Right lobe of liver (tissue), 6 donors: ENCODE measurements at regions not wholly inside any gene's neighbourhood (a gene's known extent, or its start where the extent isn't known, plus 50 kb on each side); places are given as distances from the start of the nearest gene placed in this dataset.
A peak's percentile ranks its signal among the peaks of the same experiment; 100 is the strongest.

Experiments used
- ATAC-seq, 4 donors: fragments of 200-7000 bp; cut with Tn5 transposase; one replicate each; pipeline ENCODE4 v1.9.1; 2020; ENCODE audit warnings: mild to moderate bottlenecking in 4 of 4, moderate library complexity in 4 of 4
- DNase-seq, 3 donors: peaks; one replicate each; pipeline ENCODE4 v3.0.0-alpha.2; 2020
- H3K27ac ChIP-seq, 3 donors: fragments of 200-600 bp; one replicate each; pipeline ENCODE4 v1.8.0; 2022
- H3K27me3 ChIP-seq, 2 donors: fragments of 200-600 bp; one replicate each; pipeline ENCODE4 v1.8.0; 2022
- H3K36me3 ChIP-seq, 4 donors: fragments of 200-600 bp; sonication (generic) in 1 of 4; one replicate each; pipeline versions ENCODE4 v1.5.1 to v1.8.0; 2017 to 2022; ENCODE audit warnings: control low read depth in 1 of 4
- H3K4me1 ChIP-seq, 4 donors: fragments of 200-600 bp; sonication (generic) in 1 of 4; one replicate each; pipeline versions ENCODE4 v1.5.1 to v1.8.0; 2017 to 2022; ENCODE audit warnings: control low read depth in 1 of 4
- H3K4me3 ChIP-seq, 3 donors: fragments of 200-600 bp; one replicate each; pipeline ENCODE4 v1.8.0; 2022
- H3K9me3 ChIP-seq, 4 donors: fragments of 200-600 bp; sonication (generic) in 1 of 4; one replicate each; pipeline versions ENCODE4 v1.5.1 to v1.8.0; 2017 to 2022; ENCODE audit warnings: control low read depth in 1 of 4
- POLR2A ChIP-seq: fragments of 450-650 bp; IDR thresholded peaks from one replicate; pipeline ENCODE4 v1.6.1; 2017; ENCODE audit warnings: antibody characterized with exemption, mild to moderate bottlenecking
- WGBS: methylation state at CpG from one replicate; pipeline ENCODE4 v1.1.6; 2018; ENCODE audit warnings: low coverage, low lambda C conversion rate; ENCODE audit not compliant: insufficient coverage; ENCODE audit errors: missing lambda C conversion rate; 5-methylcytosine and 5-hydroxymethylcytosine counted together
- intact Hi-C, 2 donors: fragments of 100-400 bp; cut with DNase I; formaldehyde crosslinking; loops; one replicate each; pipeline versions ENCODE4 v1.11.2 to v1.14.1; 2022
- TF ChIP-seq, protein P1 (sequence below), 4 donors: fragments of 200-600 bp in 3 of 4; fragments of 450-650 bp in 1 of 4; IDR thresholded peaks; one replicate each; pipeline versions ENCODE4 v1.5.1 to v1.8.0; 2016 to 2022; ENCODE audit warnings: antibody characterized with exemption in 4 of 4, mild to moderate bottlenecking in 2 of 4
- donor health status: DM: no; HTN: yes; CAD: no.
- donor health status: DM: no; HTN: no; CAD: no.
- donor health status: DM: no; HTN: no; CAD: no.
- donor health status: DM: no; HTN: yes; CAD: no.
- donor health status: DM: no; HTN: yes; CAD: no.

DNA sequence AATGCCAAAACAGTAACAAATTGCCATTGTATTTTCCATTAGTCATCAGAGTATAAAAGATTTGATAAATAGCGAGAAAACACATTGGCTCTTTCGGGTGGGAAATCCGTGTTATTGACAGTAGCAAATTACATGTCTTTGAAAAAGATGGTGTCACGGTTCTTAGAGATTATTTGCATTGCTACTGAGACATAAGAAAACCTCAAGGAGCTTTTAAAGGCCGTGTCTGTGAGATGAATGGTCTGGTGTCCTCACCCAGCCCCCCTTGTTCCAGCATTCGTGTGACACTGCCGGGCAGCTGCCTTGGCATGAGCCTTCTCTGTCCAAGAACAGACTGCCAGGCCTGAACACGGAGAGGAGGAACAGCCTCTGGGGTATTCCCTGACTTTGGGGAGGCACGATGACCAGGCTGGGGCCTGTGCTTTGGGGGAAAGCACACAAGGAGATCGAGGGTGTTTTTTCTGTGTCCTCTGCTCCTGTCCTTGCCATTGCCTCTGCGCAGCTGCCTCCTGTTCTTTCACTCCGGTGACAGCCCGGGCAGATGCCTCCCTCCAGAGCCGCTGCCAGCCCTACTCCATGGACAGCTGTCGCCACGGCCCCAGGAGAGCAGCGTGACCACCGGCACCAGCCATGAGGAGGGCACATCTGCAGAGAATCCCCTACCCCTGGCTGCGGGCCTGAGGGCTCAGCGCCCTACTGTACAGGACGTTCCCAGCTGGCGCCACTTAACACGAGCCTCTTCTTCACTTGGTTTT lies 167.7 kb upstream of the CDYL start:
- intact Hi-C loops = no loop called here
- no peaks in the 10 kb centered on the region for H3K36me3 ChIP-seq

DNA sequence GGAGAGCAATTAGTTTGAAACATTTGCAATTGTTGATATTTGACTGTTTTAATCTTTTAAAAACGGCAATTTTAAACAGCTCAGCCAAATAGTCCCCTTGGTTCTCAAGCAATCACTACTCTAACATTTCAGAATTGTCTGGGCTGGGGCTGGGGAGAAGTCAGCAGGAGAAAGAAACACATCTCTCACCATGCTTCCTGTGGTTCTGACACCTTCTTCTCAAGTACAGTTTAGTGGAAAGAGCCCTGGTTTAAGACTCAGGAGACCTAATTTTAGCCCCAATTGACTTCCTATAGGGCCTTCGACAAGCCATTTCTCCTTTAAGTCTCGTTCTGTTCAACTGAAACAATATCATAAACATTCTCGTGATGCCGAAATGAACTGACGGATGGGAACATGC lies 168.4 kb upstream of the CDYL start:
- Histone ChIP-seq H3K36me3 (no peaks in the 10 kb centered on the region), H3K27ac (no peak overlapping the region), H3K4me1 (no peaks in the 10 kb centered on the region), H3K4me3 (no peak overlapping the region), H3K27me3 (no peaks in the 10 kb centered on the region), H3K9me3 (no peaks in the 10 kb centered on the region)
- no peak for TF ChIP-seq POLR2A
- TF ChIP-seq, protein P1, sequence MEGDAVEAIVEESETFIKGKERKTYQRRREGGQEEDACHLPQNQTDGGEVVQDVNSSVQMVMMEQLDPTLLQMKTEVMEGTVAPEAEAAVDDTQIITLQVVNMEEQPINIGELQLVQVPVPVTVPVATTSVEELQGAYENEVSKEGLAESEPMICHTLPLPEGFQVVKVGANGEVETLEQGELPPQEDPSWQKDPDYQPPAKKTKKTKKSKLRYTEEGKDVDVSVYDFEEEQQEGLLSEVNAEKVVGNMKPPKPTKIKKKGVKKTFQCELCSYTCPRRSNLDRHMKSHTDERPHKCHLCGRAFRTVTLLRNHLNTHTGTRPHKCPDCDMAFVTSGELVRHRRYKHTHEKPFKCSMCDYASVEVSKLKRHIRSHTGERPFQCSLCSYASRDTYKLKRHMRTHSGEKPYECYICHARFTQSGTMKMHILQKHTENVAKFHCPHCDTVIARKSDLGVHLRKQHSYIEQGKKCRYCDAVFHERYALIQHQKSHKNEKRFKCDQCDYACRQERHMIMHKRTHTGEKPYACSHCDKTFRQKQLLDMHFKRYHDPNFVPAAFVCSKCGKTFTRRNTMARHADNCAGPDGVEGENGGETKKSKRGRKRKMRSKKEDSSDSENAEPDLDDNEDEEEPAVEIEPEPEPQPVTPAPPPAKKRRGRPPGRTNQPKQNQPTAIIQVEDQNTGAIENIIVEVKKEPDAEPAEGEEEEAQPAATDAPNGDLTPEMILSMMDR (IDR thresholded peaks at IDR 0.05) = no peak
- intact Hi-C loops = no loop called here
- ATAC-seq (peak in 2 of 4 donors; percentile 33 to 36), DNase-seq (no peak)
- WGBS = 47% methylated on average over 6 of the region's 6 CpGs

More for the DNA sequence above, 167.7 kb upstream of the CDYL start:
- ATAC-seq = no peak
- Histone ChIP-seq H3K4me1 (no peaks in the 10 kb centered on the region), H3K9me3 (no peaks in the 10 kb centered on the region), H3K27ac (no peak overlapping the region), H3K4me3 (no peak overlapping the region), H3K27me3 (no peaks in the 10 kb centered on the region)
- TF ChIP-seq POLR2A = no peak
- TF ChIP-seq, protein P1 (IDR thresholded peaks at IDR 0.05) = no peak
- 61% methylated on average over 10 of the region's 23 CpGs for WGBS
- DNase-seq = no peak

DNA sequence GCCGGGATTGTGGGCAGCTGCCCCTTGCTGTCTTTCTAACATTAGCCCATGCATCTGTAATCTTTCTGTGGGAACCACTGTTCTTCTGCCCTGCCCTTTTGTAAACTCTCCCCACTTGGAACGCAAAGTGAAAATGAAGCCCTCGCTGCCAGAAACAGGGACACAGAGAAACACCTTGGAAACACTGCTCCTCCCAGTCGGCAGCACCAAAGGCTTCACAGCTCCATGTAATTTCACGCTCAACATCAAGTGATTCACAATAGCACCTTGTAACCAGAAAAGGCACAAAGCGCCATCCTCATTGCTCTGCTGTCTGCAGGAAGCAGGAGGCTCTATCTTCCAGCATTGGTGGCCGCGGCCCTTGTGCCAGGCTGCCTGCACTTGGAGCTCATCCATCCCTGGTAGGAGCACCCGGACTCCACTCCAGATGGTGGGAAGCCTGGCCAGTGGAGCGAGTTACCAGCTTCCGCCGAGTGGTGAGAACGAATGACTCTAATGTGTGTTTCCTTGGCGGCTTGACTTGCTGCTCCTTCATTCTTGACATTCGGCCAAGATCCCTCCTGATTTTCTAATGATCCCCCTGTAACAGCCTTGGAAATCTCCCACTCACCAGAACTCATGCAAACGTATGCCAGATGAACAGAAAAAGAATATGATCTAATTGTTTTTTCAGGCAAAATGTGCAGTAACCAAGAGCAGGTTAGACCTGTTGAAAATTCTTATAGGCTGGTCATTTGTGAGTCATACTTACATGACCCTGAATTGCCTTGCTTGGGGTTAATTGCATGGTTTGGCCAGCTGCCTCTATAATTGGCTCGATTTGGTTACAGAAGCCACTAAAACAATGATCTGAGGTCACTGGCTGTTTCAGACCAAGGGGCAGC lies 169.1 kb upstream of the CDYL start:
- ATAC-seq (no peak), DNase-seq (no peak)
- Histone ChIP-seq H3K27ac (no peak overlapping the region), H3K9me3 (no peaks in the 10 kb centered on the region), H3K36me3 (no peaks in the 10 kb centered on the region), H3K4me1 (no peaks in the 10 kb centered on the region), H3K4me3 (no peak overlapping the region), H3K27me3 (no peaks in the 10 kb centered on the region)
- WGBS = 49% methylated on average over 10 of the region's 17 CpGs
- intact Hi-C loops = no loop called here
- TF ChIP-seq POLR2A = no peak
- TF ChIP-seq, protein P1 (IDR thresholded peaks at IDR 0.05) = no peak

DNA sequence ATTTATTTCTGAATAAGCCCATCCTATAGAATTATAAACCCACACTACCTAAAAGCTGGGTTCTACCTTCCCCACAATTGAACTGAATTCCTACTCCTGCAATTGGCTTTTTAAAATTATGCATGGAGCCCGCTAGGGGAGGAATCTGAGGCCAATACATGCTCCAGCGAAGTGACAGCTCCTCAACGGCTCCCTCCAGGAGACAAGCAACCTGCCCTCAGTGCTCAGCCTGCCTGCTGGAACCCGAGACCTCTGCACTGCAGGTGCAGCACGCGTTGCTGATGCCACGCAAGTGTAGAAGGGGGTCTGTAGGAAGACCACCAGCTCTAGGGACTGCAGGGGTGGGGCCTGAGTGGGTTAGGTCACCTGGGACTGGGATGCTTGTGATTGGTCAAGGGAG lies 170.2 kb upstream of the CDYL start:
- no peaks in the 10 kb centered on the region for H3K4me1 ChIP-seq
- no peak for TF ChIP-seq POLR2A
- TF ChIP-seq, protein P1 (IDR thresholded peaks at IDR 0.05) = no peak
- no peak for DNase-seq
- H3K4me3 ChIP-seq = no peak overlapping the region
- no peak overlapping the region for H3K27ac ChIP-seq
- no peaks in the 10 kb centered on the region for H3K9me3 ChIP-seq
- no peaks in the 10 kb centered on the region for H3K27me3 ChIP-seq
- intact Hi-C loops = no loop called here
- H3K36me3 ChIP-seq = no peaks in the 10 kb centered on the region
- 67% methylated on average over 7 of the region's 7 CpGs for WGBS
- ATAC-seq = no peak
